Endothelial cell of hepatic sinusoid (primary cell): ENCODE measurements at regions not wholly inside any gene's neighbourhood (a gene's known extent, or its start where the extent isn't known, plus 50 kb on each side); places are given as distances from the start of the nearest gene placed in this dataset.

Experiments used
- in situ Hi-C: cut with HindIII; loops from 2 replicates; pipeline ENCODE4 v1.10.0; 2017; ENCODE audit warnings: low sequenced_read_pairs

GRCh38 chr7:15795393-15795792, 108.9 kb upstream of the MEOX2 start:
- in situ Hi-C loops, result loop anchor here (5.0 kb wide), 1 partner anchor 38 kb away; no protein-coding TSS in a partner anchor

DNA sequence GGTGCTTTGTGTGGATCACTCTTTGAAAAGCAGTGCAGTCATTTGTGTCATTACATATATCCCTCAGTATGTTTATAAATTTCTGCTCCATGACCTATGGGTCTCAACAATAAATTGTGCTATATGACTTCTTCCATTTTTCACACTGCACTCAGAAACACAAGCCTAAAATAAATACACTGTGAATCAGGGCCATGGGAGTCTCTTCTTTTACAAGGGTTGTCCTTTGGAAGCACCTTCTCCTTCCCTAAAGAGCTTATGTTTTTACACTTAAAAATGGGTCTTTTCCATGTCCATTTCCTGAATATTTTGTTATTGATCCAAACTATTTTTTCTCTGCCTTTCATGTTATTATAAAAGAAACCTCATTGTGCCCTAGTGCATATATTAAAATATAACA, 108.3 kb upstream of the MEOX2 start:
- in situ Hi-C loops, result loop anchor here (5.0 kb wide), 1 partner anchor 38 kb away; no protein-coding TSS in a partner anchor

DNA sequence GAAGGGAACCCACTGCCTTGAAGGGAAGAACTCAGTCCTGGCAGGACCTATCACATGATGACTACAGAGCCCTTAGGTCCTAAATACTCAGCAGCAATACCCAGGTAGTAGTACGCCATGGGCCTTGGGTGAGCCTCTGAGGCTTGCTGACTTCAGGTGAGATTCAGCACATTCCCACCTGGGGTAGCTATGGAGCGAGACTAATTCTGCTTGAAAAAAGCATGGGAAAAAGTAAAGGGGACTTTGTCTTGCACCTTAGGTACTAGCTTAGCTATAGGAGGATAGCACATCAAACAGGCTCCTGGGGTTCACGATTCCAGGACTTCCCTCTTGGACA, 98.2 kb upstream of the MEOX2 start:
- in situ Hi-C loops, result no loop called here

GRCh38 chr7:15783987-15784693, 97.7 kb upstream of the MEOX2 start:
- in situ Hi-C loops, result no loop called here

GRCh38 chr7:15782656-15783055, 96.2 kb upstream of the MEOX2 start:
- in situ Hi-C loops, result no loop called here

DNA sequence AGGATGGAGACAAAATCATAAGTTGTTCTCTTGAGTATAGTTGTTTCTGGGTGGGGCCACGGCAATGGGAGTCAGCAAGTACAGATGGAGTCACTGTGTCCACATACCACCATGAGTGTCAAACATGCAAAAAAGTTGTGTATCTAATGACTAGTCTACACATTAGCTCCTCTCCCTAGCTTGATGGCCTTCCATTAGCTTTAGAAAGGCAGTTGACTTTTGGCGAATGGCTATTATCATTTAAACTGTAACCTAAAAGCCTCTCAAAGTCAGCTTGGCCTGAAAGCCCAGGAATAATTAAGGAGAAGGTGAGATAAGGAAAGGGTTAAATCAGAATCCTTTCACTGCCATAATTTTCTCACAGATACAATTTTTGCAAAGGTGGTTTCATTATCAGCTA, 95.5 kb upstream of the MEOX2 start:
- in situ Hi-C loops, result no loop called here

DNA sequence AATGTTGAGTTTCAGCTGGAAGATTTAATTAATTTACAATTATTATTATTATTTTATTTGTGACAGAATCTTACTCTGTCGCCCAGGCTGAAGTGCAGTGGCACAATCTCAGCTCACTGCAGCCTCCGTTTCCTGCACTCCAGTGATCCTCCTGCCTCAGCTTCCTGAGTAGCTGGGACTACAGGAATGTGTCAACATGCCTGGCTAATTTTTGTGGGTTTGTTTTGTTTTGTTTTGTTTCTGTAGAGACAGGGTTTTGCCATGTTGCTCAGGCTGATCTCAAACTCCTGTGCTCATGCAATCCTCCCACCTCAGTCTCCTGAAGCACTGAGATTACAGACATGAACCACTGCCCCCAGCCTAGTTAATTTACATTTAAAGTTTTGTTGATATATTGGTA, 93.8 kb upstream of the MEOX2 start:
- in situ Hi-C loops, result no loop called here

DNA sequence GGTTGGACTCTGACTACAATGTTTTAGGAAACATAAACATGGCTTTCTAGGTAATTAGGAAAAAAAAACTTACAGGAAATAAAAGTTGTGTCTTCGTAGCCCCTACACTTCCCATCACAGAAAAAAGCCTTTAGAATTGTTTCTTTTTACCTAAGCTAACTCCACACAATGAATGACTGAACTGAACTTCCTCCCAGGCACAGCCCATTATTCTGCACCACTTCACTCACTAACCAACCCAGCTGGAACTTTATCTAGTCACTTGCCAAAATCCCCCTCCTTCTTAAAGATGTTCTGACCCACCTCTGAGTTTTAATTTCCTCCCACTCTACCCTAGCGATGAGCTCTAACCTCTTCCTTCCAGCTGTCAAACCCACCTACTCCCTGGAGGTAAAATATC, 91.7 kb upstream of the MEOX2 start:
- in situ Hi-C loops, result no loop called here

- in situ Hi-C loops, result no loop called here
Observed at GRCh38 chr7:15765753-15766152, 79.3 kb upstream of the MEOX2 start.

GRCh38 chr7:15764851-15765382, 78.4 kb upstream of the MEOX2 start:
- in situ Hi-C loops, result no loop called here

DNA sequence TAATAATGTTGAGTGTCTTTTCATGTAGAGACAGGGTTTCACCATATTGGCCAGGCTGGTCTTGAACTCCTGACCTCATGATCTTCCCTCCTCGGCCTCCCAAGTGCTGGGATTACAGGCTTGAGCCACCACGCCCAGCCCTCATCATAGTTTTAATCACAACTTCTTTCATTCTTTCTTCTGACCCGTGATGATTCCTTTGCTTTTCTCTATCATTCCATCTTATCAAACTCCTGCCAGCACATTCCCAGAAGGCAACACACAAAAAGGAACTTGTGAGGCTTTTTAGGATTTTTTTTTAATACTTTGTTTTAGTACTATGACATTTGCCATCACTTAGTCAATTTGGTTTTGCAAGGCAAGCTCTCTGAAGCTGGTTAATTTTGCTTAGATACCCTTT, 77.5 kb upstream of the MEOX2 start:
- in situ Hi-C loops, result no loop called here

DNA sequence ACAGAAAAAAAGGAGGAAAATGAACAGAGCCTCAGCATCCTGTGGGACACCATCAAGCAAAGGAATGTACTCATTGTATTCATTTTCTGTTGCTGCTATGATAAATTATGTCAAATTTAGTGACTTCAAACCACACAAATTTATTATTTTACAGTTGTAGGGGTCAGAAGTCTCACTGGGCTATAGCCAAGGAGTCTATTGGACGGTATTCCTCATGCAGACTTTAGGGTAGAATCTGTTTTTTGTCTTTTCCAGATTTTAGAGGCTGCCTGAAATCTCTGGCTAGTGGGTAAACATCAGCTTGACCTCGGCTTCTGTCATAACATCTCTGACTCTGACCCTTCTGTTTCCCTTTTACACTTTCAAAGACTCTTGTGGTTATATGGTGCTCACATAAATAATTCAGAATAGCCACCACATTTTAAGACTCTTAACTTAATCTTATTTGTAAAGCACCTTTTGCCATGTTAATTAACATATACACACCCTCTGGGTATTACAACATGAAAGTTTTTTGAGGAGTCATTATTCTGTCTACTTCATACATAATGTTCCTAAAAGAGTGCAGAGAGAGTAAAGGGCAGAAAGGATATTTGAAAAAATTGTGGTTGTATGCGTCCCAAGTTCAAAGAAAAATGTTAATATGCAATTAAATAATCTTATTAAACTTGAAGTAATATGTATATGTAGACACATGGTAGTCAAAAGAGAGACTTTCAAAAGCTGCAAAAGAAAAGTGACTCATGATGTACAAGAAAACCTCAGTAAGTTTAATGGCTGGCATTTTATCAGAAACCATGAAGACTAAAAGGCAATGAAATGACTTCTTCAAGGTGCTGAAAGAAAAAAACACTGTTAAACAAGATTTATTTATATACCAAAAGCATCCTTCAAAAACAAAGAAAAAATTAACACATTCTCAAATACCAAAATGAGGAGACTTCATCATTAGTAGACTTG, 70.8 kb upstream of the MEOX2 start:
- in situ Hi-C loops, result loop anchor here (5.0 kb wide), 1 partner anchor 40 kb away; no protein-coding TSS in a partner anchor

DNA sequence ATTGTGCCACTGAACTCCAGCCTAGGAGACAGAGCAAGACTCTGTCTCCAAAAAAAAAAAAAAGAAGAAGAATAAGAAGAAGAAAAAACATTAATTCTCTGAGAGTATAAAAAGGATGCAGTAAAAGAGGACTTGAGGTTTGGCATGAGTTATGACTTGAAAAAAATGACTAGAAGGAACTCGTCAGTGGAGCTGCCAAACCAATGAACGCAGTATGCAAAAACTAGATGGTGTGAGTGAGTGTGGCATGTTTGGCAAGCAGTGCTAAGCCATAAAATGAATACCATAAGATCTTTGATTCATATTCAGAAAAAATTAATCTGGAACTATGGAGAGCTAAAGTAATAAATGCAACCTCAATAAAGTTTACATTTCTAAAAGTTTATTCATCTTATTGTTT, 68.6 kb upstream of the MEOX2 start:
- in situ Hi-C loops, result loop anchor here (5.0 kb wide), 1 partner anchor 42 kb away; no protein-coding TSS in a partner anchor

GRCh38 chr7:15753887-15754579, 67.5 kb upstream of the MEOX2 start:
- in situ Hi-C loops, result no loop called here

DNA sequence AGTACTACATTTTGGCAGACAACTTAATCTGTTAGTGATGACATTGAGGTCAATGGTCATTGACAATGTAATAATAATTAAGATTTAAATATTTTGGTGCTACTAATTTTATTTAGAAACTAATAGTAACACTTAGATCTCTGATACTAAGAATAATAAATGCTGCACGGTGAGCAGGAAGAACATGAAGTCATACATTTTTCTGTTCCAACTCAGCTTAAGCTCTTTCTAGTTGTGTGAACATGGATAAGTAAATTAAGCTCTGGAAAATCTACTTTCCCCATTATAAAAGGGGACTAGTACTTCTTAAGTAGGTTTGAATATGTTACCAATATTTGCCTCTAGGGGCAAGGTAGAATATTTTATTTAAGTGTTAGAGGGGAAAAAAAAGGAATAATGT, 65.9 kb upstream of the MEOX2 start:
- in situ Hi-C loops, result no loop called here

- in situ Hi-C loops, result no loop called here
Observed at GRCh38 chr7:15751191-15751701, 64.8 kb upstream of the MEOX2 start.

DNA sequence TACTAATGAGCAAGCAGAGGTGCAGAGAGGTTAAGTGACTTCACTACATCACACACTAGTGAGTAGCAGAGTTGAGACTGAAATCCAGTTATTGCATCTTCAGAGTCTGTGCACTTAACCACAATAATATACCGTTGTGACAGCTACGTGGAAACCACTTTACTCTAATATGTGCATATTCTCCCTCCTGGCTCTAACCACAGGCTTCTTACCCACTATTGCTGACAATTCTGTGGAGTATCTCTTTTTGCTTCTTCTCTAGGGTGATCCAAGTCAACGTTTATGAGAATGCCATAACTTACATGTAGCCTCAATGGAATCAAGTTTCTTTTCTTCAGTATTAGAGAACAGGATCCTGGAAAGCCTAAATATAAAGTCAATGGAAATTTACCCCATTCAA, 64.2 kb upstream of the MEOX2 start:
- in situ Hi-C loops, result no loop called here

DNA sequence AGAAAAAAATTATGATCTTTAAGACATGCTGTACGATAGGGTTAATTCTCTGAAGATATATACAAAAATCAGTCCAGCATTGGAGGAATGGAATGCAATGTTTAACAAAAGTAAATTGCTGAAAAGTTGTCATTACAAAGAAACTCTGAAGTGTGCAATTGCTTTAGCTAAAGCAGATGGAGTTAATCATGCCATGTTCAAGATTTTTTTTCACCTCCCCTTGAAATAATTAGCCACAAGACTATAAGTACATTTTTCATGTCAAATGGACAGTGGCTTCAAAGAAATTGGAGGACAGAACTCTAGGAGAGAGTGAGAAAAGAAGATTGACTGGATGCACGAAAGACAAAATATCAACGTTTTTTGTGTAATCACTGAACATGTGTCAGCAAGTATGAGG, 63.1 kb upstream of the MEOX2 start:
- in situ Hi-C loops, result no loop called here

- in situ Hi-C loops, result no loop called here
Observed at GRCh38 chr7:15747712-15748111, 61.2 kb upstream of the MEOX2 start.

GRCh38 chr7:15747301-15747700, 60.8 kb upstream of the MEOX2 start:
- in situ Hi-C loops, result no loop called here

DNA sequence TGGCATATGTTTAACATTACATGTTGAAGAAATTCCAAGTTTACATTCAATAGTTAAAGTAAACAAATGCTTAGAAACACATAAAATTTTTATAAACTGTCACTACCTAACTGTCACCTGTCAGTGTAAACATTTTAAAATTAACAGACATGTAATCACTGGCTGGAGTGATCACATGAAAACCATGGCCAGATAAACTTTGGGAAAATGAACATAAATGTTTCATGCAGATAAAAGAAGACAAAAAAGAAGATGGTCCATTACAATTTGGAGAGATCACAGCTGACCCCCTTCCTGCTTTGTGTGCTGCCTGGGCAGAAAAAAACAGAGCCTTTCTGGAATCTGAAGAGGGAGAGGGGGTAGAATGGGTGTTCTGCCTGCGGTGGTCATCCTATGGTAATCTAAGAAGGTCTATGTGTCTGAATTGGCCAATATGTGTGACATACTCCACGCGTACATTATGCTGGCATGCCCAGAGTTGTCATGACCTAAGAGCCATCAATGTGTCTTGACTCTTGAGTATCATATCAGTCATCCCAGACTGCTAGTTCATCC, 57.5 kb upstream of the MEOX2 start:
- in situ Hi-C loops, result no loop called here
